ENCODE measurements at regions not wholly inside any gene's neighbourhood (a gene's known extent, or its start where the extent isn't known, plus 50 kb on each side); places are given as distances from the start of the nearest gene placed in this dataset.

- no peaks in the 10 kb centered on the region for H3K4me1 ChIP-seq
- no peak for DNase-seq
- intact Hi-C loops (cut with DNase I) = no loop called here
- H3K36me3 ChIP-seq = no peaks in the 10 kb centered on the region
- TF ChIP-seq, protein P1, sequence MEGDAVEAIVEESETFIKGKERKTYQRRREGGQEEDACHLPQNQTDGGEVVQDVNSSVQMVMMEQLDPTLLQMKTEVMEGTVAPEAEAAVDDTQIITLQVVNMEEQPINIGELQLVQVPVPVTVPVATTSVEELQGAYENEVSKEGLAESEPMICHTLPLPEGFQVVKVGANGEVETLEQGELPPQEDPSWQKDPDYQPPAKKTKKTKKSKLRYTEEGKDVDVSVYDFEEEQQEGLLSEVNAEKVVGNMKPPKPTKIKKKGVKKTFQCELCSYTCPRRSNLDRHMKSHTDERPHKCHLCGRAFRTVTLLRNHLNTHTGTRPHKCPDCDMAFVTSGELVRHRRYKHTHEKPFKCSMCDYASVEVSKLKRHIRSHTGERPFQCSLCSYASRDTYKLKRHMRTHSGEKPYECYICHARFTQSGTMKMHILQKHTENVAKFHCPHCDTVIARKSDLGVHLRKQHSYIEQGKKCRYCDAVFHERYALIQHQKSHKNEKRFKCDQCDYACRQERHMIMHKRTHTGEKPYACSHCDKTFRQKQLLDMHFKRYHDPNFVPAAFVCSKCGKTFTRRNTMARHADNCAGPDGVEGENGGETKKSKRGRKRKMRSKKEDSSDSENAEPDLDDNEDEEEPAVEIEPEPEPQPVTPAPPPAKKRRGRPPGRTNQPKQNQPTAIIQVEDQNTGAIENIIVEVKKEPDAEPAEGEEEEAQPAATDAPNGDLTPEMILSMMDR (IDR thresholded peaks at IDR 0.05) = no peak
- no peak for TF ChIP-seq POLR2A (IDR thresholded peaks at IDR 0.05)
- 24 to 25% methylated on average over 2 of the region's 2 CpGs for WGBS, 2 donors
- no peaks in the 10 kb centered on the region for H3K27me3 ChIP-seq
- H3K27ac ChIP-seq = no peak overlapping the region
- no peak overlapping the region for H3K4me3 ChIP-seq
- H3K9me3 ChIP-seq = peaks cover 0 to 16% (median 6%) of the 10 kb centered on the region in 3 donors
These were observed 223.9 kb downstream of the MFSD1 start for GRCh38 chr3:159025733-159026132.

GRCh38 chr3:159026510-159026909 lies 224.7 kb downstream of the MFSD1 start:
- Histone ChIP-seq H3K27ac (no peak overlapping the region), H3K36me3 (no peaks in the 10 kb centered on the region), H3K27me3 (no peaks in the 10 kb centered on the region), H3K9me3 (peaks cover 0 to 11% (median 6%) of the 10 kb centered on the region in 3 donors), H3K4me3 (no peak overlapping the region), H3K4me1 (no peaks in the 10 kb centered on the region)
- no peak for DNase-seq
- 60% methylated on average over 1 of the region's 1 CpG; no CpG with 5 or more reads in 1 of the 2 donors for WGBS, 2 donors
- intact Hi-C loops (cut with DNase I) = no loop called here
- TF ChIP-seq POLR2A (IDR thresholded peaks at IDR 0.05) = no peak
- TF ChIP-seq, protein P1 (IDR thresholded peaks at IDR 0.05) = no peak

DNA sequence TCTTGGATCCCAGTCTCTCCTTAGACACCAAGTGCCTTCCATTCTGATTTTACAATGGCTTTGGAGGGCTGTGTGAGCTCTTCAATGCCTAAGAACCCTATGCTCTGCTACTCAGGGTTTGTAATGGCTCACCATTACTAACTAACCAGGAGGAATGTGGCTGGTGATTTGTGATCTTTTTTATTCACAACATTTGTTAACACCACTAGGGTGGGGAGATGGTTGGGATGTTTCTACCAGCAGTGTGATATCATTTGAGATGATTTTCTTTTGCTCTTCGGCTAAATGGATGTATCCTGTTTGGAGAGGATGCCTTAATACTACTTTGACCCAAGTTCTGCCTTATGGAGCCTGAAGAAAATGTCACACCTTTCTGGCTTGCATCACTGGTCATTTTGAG lies 226.9 kb downstream of the MFSD1 start:
- no peak overlapping the region for H3K4me3 ChIP-seq
- H3K36me3 ChIP-seq = no peaks in the 10 kb centered on the region
- no peaks in the 10 kb centered on the region for H3K4me1 ChIP-seq
- intact Hi-C loops (cut with DNase I) = no loop called here
- no peaks in the 10 kb centered on the region for H3K9me3 ChIP-seq
- no peak overlapping the region for H3K27ac ChIP-seq
- no peak for DNase-seq
- 62 to 73% methylated on average over 1 of the region's 1 CpG for WGBS, 2 donors
- H3K27me3 ChIP-seq = no peaks in the 10 kb centered on the region
- TF ChIP-seq POLR2A (IDR thresholded peaks at IDR 0.05) = no peak
- TF ChIP-seq, protein P1 (IDR thresholded peaks at IDR 0.05) = no peak

DNA sequence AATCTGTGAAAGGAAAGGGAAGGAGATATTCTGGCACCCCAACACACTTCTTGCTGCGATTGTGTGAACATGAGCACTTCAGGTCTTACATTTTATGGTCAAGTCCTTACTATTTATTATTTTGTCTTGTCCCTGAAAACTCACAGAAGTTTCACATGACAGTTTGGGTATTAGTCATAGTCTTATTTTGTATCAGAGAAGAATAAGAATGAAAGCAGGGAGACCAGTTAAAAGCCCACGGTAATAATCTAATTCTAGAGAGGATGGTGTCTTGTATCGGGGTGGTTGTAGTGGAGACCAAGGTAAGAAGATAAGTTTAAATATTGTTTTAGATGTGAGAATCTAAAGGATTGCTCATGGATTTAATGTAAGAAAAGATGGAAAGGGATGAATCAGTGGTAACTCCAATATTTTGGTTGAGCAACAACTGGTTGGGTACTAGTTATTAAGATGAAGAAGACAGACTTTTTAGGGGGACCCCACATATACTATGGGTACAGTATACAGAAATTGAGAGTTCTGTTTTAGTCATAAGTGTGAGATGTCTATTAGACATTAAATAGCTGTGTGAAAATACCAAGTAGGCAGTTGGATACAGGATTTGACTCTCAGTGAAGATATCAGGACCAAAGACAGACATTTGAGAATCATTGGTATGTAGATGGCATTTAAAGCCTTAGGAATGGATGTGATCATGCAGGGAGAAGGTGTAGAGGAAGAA lies 227.6 kb downstream of the MFSD1 start:
- no peaks in the 10 kb centered on the region for H3K27me3 ChIP-seq
- no peak overlapping the region for H3K4me3 ChIP-seq
- 78 to 81% methylated on average over 3 of the region's 3 CpGs for WGBS, 2 donors
- TF ChIP-seq, protein P1 (IDR thresholded peaks at IDR 0.05) = no peak
- no peak for TF ChIP-seq POLR2A (IDR thresholded peaks at IDR 0.05)
- H3K36me3 ChIP-seq = no peaks in the 10 kb centered on the region
- H3K9me3 ChIP-seq = no peaks in the 10 kb centered on the region
- no peak for DNase-seq
- no peak overlapping the region for H3K27ac ChIP-seq
- H3K4me1 ChIP-seq = no peaks in the 10 kb centered on the region
- intact Hi-C loops (cut with DNase I) = no loop called here

GRCh38 chr3:159030138-159030670 lies 228.3 kb downstream of the MFSD1 start:
- H3K4me3 ChIP-seq = no peak overlapping the region
- H3K4me1 ChIP-seq = no peaks in the 10 kb centered on the region
- TF ChIP-seq, protein P1 (IDR thresholded peaks at IDR 0.05) = no peak
- TF ChIP-seq POLR2A (IDR thresholded peaks at IDR 0.05) = no peak
- H3K9me3 ChIP-seq = no peaks in the 10 kb centered on the region
- H3K27me3 ChIP-seq = no peaks in the 10 kb centered on the region
- intact Hi-C loops (cut with DNase I) = no loop called here
- no peak overlapping the region for H3K27ac ChIP-seq
- WGBS, 2 donors = 25 to 50% methylated on average over 1 of the region's 1 CpG
- H3K36me3 ChIP-seq = no peaks in the 10 kb centered on the region
- no peak for DNase-seq
